Activated T-helper 1 cell treated with anti-CD3 and anti-CD28 coated beads, Interleukin-12 subunit alpha, Interleukin-12 subunit beta, Interleukin-2, Interleukin-4 antibody, amounts not matched to agents 30 ng/mL and 10 ng/mL and 1 ng/mL, durations not matched to agents 14 hours and 24 hours and 36 hours (primary cell): ENCODE measurements at regions not wholly inside any gene's neighbourhood (a gene's known extent, or its start where the extent isn't known, plus 50 kb on each side); places are given as distances from the start of the nearest gene placed in this dataset.
"Not testable (repeated sequence)": the region's sequence is repeated elsewhere in the genome, so short reads cannot be mapped to it uniquely, and the experiment has no call there.

ENCODE experiments used
- DNase-seq: peaks from one replicate; pipeline ENCODE4 v3.0.0; 2021; ENCODE audit warnings: low spot score
- H3K27ac Mint-ChIP-seq: one replicate; pipeline ENCODE4 v1.8.0; 2021; ENCODE audit warnings: mild to moderate bottlenecking, mixed read lengths
- H3K27me3 Mint-ChIP-seq: one replicate; pipeline ENCODE4 v1.8.0; 2022; ENCODE audit warnings: mild to moderate bottlenecking, moderate library complexity, mixed read lengths; ENCODE audit not compliant: insufficient read depth
- H3K36me3 Mint-ChIP-seq: one replicate; pipeline ENCODE4 v1.8.0; 2021; ENCODE audit warnings: low read depth, mixed read lengths
- H3K4me1 Mint-ChIP-seq: one replicate; pipeline ENCODE4 v1.8.0; 2021; ENCODE audit warnings: low read depth, mixed read lengths
- H3K4me3 Mint-ChIP-seq: one replicate; pipeline ENCODE4 v1.8.0; 2021; ENCODE audit warnings: mild to moderate bottlenecking, moderate library complexity, mixed read lengths
- H3K9me3 Mint-ChIP-seq: one replicate; pipeline ENCODE4 v1.8.0; 2021; ENCODE audit warnings: mixed read lengths
- intact Hi-C: fragments of 100-400 bp; cut with micrococcal nuclease; formaldehyde crosslinking; loops from one replicate; pipeline ENCODE4 v1.15.1; 2024

DNA sequence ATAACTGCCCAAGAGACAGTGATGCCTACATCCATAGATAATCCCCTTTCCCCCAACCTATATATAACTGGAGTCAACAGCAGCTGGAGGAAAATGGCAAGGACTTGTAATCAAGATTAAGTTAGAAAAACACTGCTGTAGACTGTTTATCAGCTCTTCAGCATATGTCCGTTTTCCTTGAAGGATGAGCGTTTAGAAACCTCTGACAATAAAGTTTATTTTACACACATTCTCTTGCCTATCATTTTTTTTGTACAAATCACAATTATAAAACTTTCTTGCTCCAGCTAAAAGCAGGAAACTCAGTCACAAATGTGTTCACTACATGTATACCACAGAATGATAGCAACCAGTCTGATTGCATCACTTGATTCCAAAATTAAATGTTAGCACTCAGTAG lies 50.8 kb downstream of the PPIAL4G start:
- intact Hi-C loops, H3K4me1 Mint-ChIP-seq, H3K27ac Mint-ChIP-seq, H3K9me3 Mint-ChIP-seq, H3K27me3 Mint-ChIP-seq, DNase-seq, H3K4me3 Mint-ChIP-seq: not testable (repeated sequence)
- peaks cover 51% of the 10 kb centered on the region for H3K36me3 Mint-ChIP-seq

DNA sequence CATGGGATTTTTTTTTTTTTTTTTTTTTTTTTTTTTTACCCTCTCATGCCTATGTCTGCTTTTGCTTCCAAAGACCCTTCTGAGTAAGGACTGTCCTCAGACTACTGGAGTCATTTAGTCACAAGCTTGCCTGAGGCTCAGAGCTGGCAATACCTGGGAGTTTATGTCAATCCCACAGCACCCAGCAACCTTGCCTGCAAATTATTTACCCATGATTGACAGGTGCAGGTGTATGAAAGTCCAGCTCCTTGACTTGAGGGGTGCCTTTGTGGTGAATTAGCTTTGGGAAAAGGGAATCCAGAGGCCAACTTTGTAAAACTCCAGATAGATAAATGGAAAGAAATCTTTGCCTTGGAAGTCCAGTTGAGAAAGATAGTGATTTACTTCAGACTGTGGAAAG lies 53.2 kb downstream of the PPIAL4G start:
- intact Hi-C loops, H3K27ac Mint-ChIP-seq, H3K9me3 Mint-ChIP-seq, H3K4me3 Mint-ChIP-seq, DNase-seq, H3K27me3 Mint-ChIP-seq: not testable (repeated sequence)
- Mint-ChIP-seq H3K36me3 (peaks cover 65% of the 10 kb centered on the region), H3K4me1 (peaks cover 22% of the 10 kb centered on the region)

DNA sequence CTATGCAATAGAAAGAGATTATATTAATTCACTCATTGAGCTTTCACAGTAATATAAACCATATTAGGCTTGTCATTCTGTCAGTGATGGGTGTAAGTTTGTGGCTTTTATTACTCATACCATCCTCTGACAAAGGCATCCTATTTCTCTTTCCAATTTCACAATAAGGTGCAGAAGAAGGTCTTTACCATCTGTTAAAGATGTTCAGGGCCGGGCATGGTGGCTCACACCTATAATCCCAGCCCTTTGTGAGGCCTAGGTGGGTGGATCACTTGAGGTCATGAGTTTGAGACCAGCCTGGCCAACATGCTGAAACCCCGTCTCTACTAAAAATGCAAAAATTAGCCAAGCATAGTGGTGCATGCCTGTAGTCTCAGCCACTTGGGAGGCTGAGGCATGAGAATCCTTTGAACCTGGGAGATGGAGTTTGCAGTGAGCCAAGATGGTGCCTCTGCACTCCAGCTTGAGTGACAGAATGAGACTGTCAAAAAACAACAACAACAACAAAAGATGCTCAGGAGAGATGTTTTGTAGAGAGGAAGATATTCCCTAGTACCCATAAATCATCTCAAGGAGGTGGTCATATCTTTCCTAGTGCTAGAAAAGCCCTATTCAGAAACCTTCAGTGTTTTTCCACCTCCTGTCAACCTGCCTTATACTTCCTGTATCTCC lies 56.0 kb downstream of the PPIAL4G start:
- peak overlapping the region; percentile 57 for H3K27ac Mint-ChIP-seq
- H3K4me3 Mint-ChIP-seq, DNase-seq, H3K27me3 Mint-ChIP-seq, H3K9me3 Mint-ChIP-seq, intact Hi-C loops: not testable (repeated sequence)
- peaks cover 56% of the 10 kb centered on the region for H3K36me3 Mint-ChIP-seq
- H3K4me1 Mint-ChIP-seq = peaks cover 28% of the 10 kb centered on the region

DNA sequence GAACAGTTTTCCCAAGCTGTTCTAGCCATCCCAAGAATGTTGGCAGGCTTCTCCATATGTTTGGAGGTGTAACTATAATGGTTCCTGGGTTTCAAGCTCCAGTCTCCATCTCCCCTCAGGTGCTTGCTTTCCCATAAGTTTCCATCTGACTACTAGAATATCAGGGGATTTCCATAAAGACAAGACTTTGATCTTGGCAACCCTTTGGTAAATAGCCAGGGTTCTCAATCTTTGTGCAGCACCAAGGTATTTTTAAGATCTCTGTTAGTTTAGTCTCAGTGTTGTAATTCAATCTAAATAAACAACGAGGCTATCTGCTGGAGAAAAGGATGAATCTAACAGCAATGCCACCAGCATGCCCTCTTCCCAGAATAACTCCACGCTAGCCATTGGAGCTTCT lies 56.7 kb downstream of the PPIAL4G start:
- intact Hi-C loops, DNase-seq, H3K27ac Mint-ChIP-seq, H3K4me3 Mint-ChIP-seq, H3K9me3 Mint-ChIP-seq, H3K27me3 Mint-ChIP-seq: not testable (repeated sequence)
- H3K4me1 Mint-ChIP-seq = peaks cover 28% of the 10 kb centered on the region
- H3K36me3 Mint-ChIP-seq = peaks cover 50% of the 10 kb centered on the region

DNA sequence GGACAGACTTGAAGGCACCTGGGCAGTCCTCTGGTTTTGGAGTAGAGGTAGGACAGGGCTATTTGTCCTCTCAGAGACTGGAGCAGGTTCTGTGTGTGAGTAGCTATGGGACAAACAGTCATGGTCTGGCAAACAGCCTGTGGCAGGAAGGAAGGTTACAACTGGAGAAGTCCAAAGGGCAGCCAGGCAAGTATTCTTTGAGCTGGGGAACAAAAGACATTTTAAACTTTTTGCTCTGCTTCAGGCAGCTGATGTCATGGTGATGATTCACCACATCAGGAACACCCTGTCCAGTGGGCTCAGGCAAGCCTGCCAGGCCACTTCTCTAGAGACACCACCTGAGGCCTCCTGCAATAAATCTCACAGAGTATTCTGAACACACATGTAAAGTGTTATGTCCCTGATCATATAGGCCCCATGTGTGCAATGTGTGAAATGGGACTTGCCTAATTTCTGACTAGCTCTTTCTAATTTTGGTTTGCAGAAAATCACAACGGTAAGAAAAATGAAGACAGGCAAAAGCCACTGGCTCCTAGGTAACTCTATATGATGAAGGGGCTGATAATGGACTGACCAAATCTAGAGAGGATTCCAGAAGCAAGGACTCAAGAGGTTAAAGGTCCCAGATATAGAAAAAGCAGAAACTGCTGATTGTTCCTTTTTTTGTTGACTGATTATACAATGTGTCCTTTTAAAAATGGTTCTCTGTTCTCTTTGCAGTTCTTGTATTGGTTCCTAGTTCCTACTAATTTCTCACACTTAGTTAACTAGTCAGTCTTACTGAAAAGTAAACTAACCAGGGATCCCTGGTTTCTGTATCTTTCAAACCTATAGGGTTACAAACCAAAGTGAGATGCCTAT lies 58.7 kb downstream of the PPIAL4G start:
- intact Hi-C loops, H3K4me3 Mint-ChIP-seq, H3K9me3 Mint-ChIP-seq, H3K27me3 Mint-ChIP-seq, DNase-seq: not testable (repeated sequence)
- Mint-ChIP-seq H3K27ac (peak overlapping the region; percentile 16), H3K4me1 (peaks cover 28% of the 10 kb centered on the region), H3K36me3 (peaks cover 36% of the 10 kb centered on the region)

DNA sequence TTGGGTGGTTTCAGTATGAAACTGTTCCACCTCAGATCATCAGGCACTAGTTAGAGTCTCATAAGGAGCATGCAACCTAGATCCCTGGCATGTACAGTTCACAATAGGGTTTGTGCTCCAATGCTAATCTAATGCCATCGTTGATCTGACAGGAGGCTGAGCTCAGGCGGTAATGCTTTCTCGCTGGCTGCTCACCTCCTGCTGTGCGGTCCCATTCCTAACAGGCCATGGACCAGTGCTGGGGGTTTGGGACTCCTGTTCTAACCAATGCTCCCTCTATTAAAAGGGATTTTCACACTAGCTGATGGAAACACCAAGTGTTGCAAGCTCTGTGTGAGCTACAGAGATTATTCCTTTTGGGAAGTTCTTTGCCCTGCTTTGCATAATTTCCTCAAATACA lies 60.2 kb downstream of the PPIAL4G start:
- DNase-seq, H3K9me3 Mint-ChIP-seq, H3K27ac Mint-ChIP-seq, H3K4me3 Mint-ChIP-seq, intact Hi-C loops, H3K27me3 Mint-ChIP-seq: not testable (repeated sequence)
- Mint-ChIP-seq H3K4me1 (peaks cover 23% of the 10 kb centered on the region), H3K36me3 (peaks cover 24% of the 10 kb centered on the region)

DNA sequence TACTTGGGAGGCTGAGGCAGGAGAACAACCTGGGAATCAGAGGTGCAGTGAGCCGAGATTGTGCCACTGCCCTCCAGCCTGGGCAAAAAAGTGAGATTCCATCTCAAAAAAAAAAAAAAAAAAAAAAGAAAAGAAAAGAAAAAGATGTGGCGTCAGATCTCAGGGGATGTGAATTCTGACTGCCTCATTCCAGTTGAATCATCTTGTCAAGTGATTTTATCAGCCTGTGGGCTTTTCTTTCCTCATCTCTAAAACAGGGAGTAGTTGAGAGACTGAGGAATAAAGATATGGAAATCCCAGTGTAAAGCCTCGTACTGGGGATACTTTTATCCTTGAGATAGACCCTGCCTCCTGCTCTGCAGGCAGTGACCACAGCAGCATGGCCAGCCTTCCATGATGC lies 65.9 kb downstream of the PPIAL4G start:
- intact Hi-C loops, H3K27ac Mint-ChIP-seq, DNase-seq, H3K4me1 Mint-ChIP-seq, H3K36me3 Mint-ChIP-seq, H3K27me3 Mint-ChIP-seq, H3K4me3 Mint-ChIP-seq, H3K9me3 Mint-ChIP-seq: not testable (repeated sequence)

DNA sequence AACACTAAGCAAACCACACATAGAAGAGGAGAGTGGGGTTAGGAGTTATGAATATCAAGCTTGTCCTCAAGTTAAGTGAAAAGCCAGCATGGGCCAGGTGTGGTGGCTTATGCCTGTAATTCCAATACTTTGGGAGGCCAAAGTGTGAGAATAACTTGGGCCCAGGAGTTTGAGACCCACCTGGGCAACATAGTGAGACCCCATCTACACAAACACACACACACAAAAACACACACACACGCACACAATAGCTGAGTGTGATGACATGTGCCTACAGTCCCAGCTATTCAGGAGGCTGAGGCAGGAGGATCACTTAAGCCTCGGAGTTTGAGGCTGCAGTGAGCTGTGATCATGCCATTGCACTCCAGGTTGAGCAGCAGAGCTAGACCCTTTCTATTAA lies 69.7 kb downstream of the PPIAL4G start:
- H3K27me3 Mint-ChIP-seq, H3K4me1 Mint-ChIP-seq, DNase-seq, H3K27ac Mint-ChIP-seq, intact Hi-C loops, H3K36me3 Mint-ChIP-seq, H3K4me3 Mint-ChIP-seq: not testable (repeated sequence)
- peaks cover 11% of the 10 kb centered on the region for H3K9me3 Mint-ChIP-seq

DNA sequence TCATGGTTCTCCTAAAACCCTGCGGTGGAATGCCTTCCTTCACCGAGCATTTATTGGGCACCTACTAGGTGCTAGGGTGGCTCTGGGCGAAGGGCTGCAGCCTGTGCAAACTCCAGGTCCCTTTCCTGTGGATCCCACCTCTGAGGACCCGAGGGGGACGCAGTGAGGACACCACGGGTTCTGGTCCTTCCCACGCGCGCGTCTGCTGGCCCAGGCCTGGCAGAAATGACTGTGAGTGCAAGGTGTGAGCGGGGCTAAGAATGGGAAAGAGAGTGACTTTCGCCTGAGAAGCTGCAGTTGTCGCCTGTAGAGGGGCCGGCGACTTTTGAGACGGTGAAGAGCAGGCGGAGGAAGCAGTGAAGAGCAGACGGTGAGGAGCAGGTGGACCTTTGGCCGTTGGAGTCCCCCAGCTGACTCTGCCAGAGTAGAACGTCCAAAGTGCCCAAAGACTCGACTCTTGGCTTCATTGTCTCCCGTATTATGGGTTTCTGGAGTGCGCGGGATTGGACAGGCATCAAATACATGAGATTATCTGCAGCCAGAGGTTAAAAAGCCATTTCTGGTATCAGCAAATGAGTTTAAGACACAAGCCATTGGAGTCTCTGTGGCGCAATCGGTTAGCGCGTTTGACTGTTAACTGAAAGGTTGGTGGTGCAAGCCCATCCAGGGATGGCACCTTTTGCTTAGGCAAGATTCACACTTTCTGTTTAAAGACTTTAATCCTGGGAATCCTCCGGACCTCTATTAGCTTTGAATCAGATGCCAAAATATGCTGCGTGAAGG lies 78.1 kb downstream of the PPIAL4G start:
- intact Hi-C loops = not testable (repeated sequence)

DNA sequence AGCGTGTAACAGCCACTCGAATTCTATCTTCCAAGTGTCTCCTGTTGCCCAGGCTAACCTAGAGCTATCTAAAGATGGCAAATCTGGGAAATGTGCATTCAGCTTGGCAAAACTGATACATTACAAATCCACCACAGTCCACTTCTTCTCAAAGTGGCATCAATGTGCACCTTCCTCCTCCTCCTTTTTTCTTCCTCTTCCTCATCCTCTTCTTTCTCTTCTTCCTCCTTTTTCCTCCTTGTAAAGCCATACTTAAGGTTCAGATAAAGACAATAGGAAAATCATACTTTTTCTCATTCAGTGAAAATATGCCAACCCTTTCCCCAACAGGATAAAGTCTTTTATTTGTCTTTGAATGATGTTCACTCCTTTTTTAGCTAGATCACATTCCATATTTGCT lies 79.2 kb downstream of the PPIAL4G start:
- H3K27ac Mint-ChIP-seq, H3K27me3 Mint-ChIP-seq, DNase-seq, H3K9me3 Mint-ChIP-seq: not testable (repeated sequence)
- H3K4me3 Mint-ChIP-seq = peak overlapping the region; percentile 68
- intact Hi-C loops = loop anchor here (2.0 kb wide), 1 partner anchor 41 kb away; no protein-coding TSS in a partner anchor
- peaks cover 13% of the 10 kb centered on the region for H3K36me3 Mint-ChIP-seq
- H3K4me1 Mint-ChIP-seq = peaks cover 21% of the 10 kb centered on the region

More for the DNA sequence above, 78.1 kb downstream of the PPIAL4G start:
- not testable (repeated sequence) for H3K9me3 Mint-ChIP-seq, H3K27me3 Mint-ChIP-seq, H3K27ac Mint-ChIP-seq, DNase-seq, H3K4me3 Mint-ChIP-seq
- peaks cover 13% of the 10 kb centered on the region for H3K36me3 Mint-ChIP-seq
- peaks cover 21% of the 10 kb centered on the region for H3K4me1 Mint-ChIP-seq

DNA sequence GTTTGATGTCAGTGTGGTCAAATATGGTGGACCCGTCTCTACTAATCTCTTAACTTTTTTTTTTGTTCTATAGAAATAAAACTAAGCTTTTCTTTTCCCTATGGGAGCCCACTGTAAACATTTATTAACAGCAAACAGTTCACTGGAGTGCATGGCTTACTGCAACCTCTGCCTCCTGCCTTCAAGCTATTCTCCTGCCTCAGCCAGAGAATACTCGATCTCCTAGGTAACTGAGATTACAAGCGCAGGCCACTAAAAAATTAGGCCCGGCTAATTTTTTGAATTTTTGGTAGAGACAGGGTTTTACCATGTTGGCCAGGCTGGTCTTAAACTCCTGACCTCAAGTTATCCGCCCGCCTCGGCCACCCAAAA lies 80.0 kb downstream of the PPIAL4G start:
- intact Hi-C loops = loop anchor here (2.0 kb wide), 1 partner anchor 40 kb away; no protein-coding TSS in a partner anchor

DNA sequence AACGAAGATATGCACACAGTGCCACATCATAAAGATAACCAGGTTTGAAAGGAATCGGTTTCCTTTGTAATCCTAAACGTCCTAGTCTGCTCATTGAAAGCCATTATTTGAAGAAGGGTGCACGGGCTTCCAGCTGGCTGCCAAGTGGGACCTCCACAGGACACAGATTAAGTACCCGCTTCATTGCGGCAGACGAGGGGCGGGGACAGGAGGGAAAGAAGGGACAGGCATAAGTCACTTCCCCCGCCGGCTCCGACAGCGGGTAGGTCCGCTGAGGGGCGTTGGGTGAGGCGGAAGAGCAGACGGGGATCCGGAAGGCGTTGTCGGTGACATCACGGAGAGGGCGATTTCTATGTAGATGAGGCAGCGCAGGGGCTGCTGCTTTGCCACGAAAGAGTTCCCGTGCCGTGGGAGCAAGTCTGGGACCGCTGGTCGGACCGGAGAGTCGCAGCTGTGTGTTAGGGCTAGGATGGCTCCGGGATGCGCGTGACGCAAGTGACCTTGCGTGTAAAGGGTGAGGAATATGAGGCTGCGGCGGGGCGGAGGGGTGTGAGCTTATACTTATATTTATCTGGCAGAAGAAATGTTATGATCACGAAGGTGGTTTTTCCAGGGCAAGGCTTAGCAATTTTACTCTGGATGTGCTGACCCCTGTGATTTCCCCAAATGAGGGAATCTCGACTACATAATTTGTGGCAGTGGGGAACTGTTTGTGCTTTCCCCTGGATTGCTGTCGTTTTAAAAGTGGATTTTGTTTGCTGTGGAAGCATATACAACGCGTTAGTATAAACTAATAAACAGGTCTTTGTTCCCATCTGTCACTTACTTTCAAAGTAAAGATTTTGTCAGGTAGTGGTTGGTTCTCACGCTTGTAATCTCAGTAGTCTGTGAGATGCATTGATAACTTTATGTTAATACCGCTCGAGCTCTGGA lies 80.7 kb downstream of the PPIAL4G start:
- Mint-ChIP-seq H3K4me3 (peak overlapping the region; percentile 94), H3K4me1 (peaks cover 24% of the 10 kb centered on the region), H3K27ac (peak overlapping the region; percentile 98), H3K36me3 (peaks cover 13% of the 10 kb centered on the region)
- DNase-seq = peak; percentile 82
- H3K9me3 Mint-ChIP-seq, H3K27me3 Mint-ChIP-seq: not testable (repeated sequence)
- intact Hi-C loops = loop anchor here (1.0 to 2.0 kb wide), 3 partner anchors 14 to 68 kb away; no protein-coding TSS in a partner anchor

More for the DNA sequence above, 80.0 kb downstream of the PPIAL4G start:
- DNase-seq, H3K9me3 Mint-ChIP-seq, H3K27me3 Mint-ChIP-seq: not testable (repeated sequence)
- H3K27ac Mint-ChIP-seq = peak overlapping the region; percentile 98
- peak overlapping the region; percentile 94 for H3K4me3 Mint-ChIP-seq
- peaks cover 13% of the 10 kb centered on the region for H3K36me3 Mint-ChIP-seq
- H3K4me1 Mint-ChIP-seq = peaks cover 21% of the 10 kb centered on the region
